OCI-LY1 (cell line): ENCODE measurements at regions not wholly inside any gene's neighbourhood (a gene's known extent, or its start where the extent isn't known, plus 50 kb on each side); places are given as distances from the start of the nearest gene placed in this dataset.

Experiments used
- H2AFZ ChIP-seq: fragments of 200-600 bp; sonication (generic), shearing (Covaris generic); 2 replicates; pipeline ENCODE4 v1.6.0; 2014; ENCODE audit warnings: antibody characterized with exemption, mild to moderate bottlenecking, low read length
- H3F3A ChIP-seq: fragments of 200-600 bp; sonication (generic), shearing (Covaris generic); 2 replicates; pipeline ENCODE4 v1.6.0; 2014; ENCODE audit warnings: mild to moderate bottlenecking, antibody characterized with exemption, low read length, moderate library complexity; ENCODE audit not compliant: insufficient read depth
- H3K27ac ChIP-seq: fragments of 200-600 bp; sonication (generic); 2 replicates; pipeline ENCODE4 v1.5.1; 2014; ENCODE audit warnings: low read length, mixed run types, mild to moderate bottlenecking, low read depth; ENCODE audit not compliant: poor library complexity, severe bottlenecking
- H3K27me3 ChIP-seq: fragments of 200-600 bp; sonication (generic); 2 replicates; pipeline ENCODE4 v1.6.0; 2014; ENCODE audit warnings: antibody characterized with exemption, mild to moderate bottlenecking, low read length, moderate library complexity; ENCODE audit not compliant: insufficient read depth
- H3K36me3 ChIP-seq: fragments of 200-600 bp; sonication (generic); 2 replicates; pipeline ENCODE4 v1.6.1; 2014; ENCODE audit warnings: mild to moderate bottlenecking, antibody characterized with exemption, low read length, moderate library complexity, mixed read lengths; ENCODE audit not compliant: insufficient read depth
- H3K4me1 ChIP-seq: fragments of 200-600 bp; sonication (generic); 2 replicates; pipeline ENCODE4 v1.5.1; 2014; ENCODE audit warnings: mild to moderate bottlenecking, low read length, moderate library complexity; ENCODE audit not compliant: insufficient read depth, severe bottlenecking
- H3K4me2 ChIP-seq: fragments of 200-600 bp; sonication (generic), shearing (Covaris generic); 2 replicates; pipeline ENCODE4 v1.6.1; 2014; ENCODE audit warnings: low read length
- H3K4me3 ChIP-seq: fragments of 200-600 bp; sonication (generic); 2 replicates; pipeline ENCODE4 v1.5.1; 2014; ENCODE audit warnings: low read length, low read depth, mild to moderate bottlenecking, mixed read lengths; ENCODE audit not compliant: poor library complexity, severe bottlenecking
- H3K79me2 ChIP-seq: fragments of 200-600 bp; shearing (Covaris generic); 2 replicates; pipeline ENCODE4 v1.6.1; 2016; ENCODE audit warnings: mixed run types, low read length, mixed read lengths; ENCODE audit not compliant: insufficient read depth
- H3K9ac ChIP-seq: fragments of 200-600 bp; sonication (generic), shearing (Covaris generic); 2 replicates; pipeline ENCODE4 v1.6.1; 2014; ENCODE audit warnings: mild to moderate bottlenecking, low read length, mixed read lengths
- H3K9me2 ChIP-seq: fragments of 200-600 bp; sonication (generic), shearing (Covaris generic); 2 replicates; pipeline ENCODE4 v1.6.1; 2014; ENCODE audit warnings: low read depth, mild to moderate bottlenecking, low read length, mixed read lengths
- H3K9me3 ChIP-seq: fragments of 200-600 bp; shearing (Covaris generic); 2 replicates; pipeline ENCODE4 v1.6.1; 2014; ENCODE audit warnings: low read length, mixed read lengths
- H4K20me1 ChIP-seq: fragments of 200-600 bp; sonication (generic), shearing (Covaris generic); 2 replicates; pipeline ENCODE4 v1.6.0; 2016; ENCODE audit warnings: mild to moderate bottlenecking, low read length; ENCODE audit not compliant: insufficient read depth
- EZH2 ChIP-seq: fragments of 200-600 bp; sonication (generic), shearing (Covaris generic); IDR thresholded peaks from 2 replicates; pipeline ENCODE4 v1.8.0; 2017; ENCODE audit warnings: borderline replicate concordance, mixed run types, mild to moderate bottlenecking, antibody characterized with exemption, low read length, moderate library complexity, mixed read lengths
- TF ChIP-seq, protein P1 (sequence below): fragments of 200-600 bp; sonication (generic), shearing (Covaris generic); IDR thresholded peaks from 2 replicates; pipeline ENCODE4 v1.5.1; 2017; ENCODE audit warnings: mild to moderate bottlenecking, antibody characterized with exemption, low read length, moderate library complexity, mixed read lengths

GRCh38 chr18:2391470-2391869, 179.8 kb downstream of the METTL4 start:
- Histone ChIP-seq H3K9me3 (no peaks in the 10 kb centered on the region), H3K4me3 (no peak overlapping the region), H3K4me1 (no peaks in the 10 kb centered on the region), H2AFZ (no peak overlapping the region), H3K9me2 (no peaks in the 10 kb centered on the region), H3K9ac (no peak overlapping the region), H3K4me2 (no peak overlapping the region), H3K79me2 (no peaks in the 10 kb centered on the region), H3K36me3 (no peaks in the 10 kb centered on the region), H3K27me3 (no peaks in the 10 kb centered on the region), H3F3A (no peaks in the 10 kb centered on the region), H4K20me1 (no peaks in the 10 kb centered on the region), H3K27ac (no peak overlapping the region)
- TF ChIP-seq, protein P1, sequence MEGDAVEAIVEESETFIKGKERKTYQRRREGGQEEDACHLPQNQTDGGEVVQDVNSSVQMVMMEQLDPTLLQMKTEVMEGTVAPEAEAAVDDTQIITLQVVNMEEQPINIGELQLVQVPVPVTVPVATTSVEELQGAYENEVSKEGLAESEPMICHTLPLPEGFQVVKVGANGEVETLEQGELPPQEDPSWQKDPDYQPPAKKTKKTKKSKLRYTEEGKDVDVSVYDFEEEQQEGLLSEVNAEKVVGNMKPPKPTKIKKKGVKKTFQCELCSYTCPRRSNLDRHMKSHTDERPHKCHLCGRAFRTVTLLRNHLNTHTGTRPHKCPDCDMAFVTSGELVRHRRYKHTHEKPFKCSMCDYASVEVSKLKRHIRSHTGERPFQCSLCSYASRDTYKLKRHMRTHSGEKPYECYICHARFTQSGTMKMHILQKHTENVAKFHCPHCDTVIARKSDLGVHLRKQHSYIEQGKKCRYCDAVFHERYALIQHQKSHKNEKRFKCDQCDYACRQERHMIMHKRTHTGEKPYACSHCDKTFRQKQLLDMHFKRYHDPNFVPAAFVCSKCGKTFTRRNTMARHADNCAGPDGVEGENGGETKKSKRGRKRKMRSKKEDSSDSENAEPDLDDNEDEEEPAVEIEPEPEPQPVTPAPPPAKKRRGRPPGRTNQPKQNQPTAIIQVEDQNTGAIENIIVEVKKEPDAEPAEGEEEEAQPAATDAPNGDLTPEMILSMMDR, result no peak
- TF ChIP-seq EZH2, result no peak

- H3K79me2 ChIP-seq, result no peaks in the 10 kb centered on the region
- no peaks in the 10 kb centered on the region for H3K9me2 ChIP-seq
- H3K4me1 ChIP-seq, result no peaks in the 10 kb centered on the region
- H2AFZ ChIP-seq, result no peak overlapping the region
- no peaks in the 10 kb centered on the region for H4K20me1 ChIP-seq
- no peak overlapping the region for H3K4me2 ChIP-seq
- no peak overlapping the region for H3K27ac ChIP-seq
- H3K9ac ChIP-seq, result no peak overlapping the region
- TF ChIP-seq EZH2, result no peak
- TF ChIP-seq, protein P1, result no peak
- no peak overlapping the region for H3K4me3 ChIP-seq
- no peaks in the 10 kb centered on the region for H3K27me3 ChIP-seq
- H3K36me3 ChIP-seq, result no peaks in the 10 kb centered on the region
- H3K9me3 ChIP-seq, result no peaks in the 10 kb centered on the region
- no peaks in the 10 kb centered on the region for H3F3A ChIP-seq
Measured at GRCh38 chr18:2392446-2392845, 178.9 kb downstream of the METTL4 start.

- Histone ChIP-seq H3K9me3 (no peaks in the 10 kb centered on the region), H3K4me2 (no peak overlapping the region), H3K4me1 (no peaks in the 10 kb centered on the region), H3K79me2 (no peaks in the 10 kb centered on the region), H3K4me3 (no peak overlapping the region), H3K27ac (no peak overlapping the region), H3K27me3 (no peaks in the 10 kb centered on the region), H3K9ac (no peak overlapping the region), H3F3A (no peaks in the 10 kb centered on the region), H3K36me3 (no peaks in the 10 kb centered on the region), H2AFZ (no peak overlapping the region), H3K9me2 (no peaks in the 10 kb centered on the region), H4K20me1 (no peaks in the 10 kb centered on the region)
- TF ChIP-seq EZH2, result no peak
- TF ChIP-seq, protein P1, result no peak
Measured at GRCh38 chr18:2394684-2395083, 176.6 kb downstream of the METTL4 start.
